HT-29 (cell line): ENCODE measurements at regions not wholly inside any gene's neighbourhood (a gene's known extent, or its start where the extent isn't known, plus 50 kb on each side); places are given as distances from the start of the nearest gene placed in this dataset.

Experiments
- DNase-seq: peaks from one replicate; pipeline ENCODE4 v3.0.0-alpha.2; 2015; ENCODE audit warnings: low spot score

GRCh38 chr4:15226203-15226602 lies 201.6 kb upstream of the C1QTNF7 start:
- no peak for DNase-seq

DNA sequence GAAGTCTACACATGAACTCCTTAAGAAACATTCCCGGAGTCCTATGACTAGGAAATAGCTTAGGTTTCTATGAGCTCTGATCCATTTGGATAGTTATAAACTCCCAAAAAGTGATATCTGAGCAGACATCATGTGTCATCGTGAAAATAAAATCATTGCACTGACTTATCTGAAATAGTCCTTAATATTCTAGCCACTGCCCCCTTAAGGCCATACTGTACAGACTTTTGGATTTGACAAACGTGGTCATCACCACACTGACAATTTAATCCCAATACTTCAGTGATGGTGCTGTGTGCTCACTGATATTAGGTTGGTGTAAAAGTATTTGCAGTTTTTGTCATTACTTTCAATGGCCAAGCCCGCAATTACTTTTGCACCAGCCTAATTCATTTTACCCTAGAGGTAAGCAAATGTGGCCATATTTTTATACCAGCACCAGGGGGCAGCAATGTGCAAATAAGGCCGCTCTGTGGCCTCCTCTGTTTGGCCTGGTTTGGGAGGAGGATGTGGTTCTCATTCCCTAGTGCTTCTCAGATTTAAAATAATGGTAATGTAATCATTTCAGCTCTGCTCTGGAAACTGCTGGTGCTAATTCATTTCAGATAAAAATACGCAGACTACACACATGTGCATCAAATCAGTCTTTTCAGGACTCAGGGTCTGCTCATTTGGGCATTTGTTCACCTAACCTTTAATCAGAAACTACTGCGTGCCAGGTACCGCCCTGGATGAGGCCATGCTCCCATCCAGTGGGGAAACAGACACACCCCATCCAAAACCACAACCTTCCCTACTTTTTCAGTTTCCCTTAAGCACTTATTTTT lies 196.4 kb upstream of the C1QTNF7 start:
- peak; percentile 84 for DNase-seq

- no peak for DNase-seq
Observed at GRCh38 chr4:15232366-15233263, 195.2 kb upstream of the C1QTNF7 start.

DNA sequence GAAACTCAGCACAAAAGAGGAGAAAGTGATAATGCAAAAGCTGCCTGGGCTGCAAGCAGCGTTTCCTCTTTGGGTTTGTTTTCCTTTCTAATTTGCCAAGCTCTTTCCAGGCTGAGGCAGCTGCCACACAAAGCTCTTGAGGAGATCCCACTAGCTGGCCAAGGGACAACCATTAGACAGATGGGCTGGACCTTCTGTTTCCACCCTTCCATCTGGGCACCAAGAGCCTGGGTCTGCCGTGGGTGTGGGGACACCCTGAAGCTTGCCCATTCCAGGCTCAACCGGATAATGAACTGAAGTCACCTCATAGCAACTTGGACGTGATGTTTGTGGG lies 194.6 kb upstream of the C1QTNF7 start:
- no peak for DNase-seq

DNA sequence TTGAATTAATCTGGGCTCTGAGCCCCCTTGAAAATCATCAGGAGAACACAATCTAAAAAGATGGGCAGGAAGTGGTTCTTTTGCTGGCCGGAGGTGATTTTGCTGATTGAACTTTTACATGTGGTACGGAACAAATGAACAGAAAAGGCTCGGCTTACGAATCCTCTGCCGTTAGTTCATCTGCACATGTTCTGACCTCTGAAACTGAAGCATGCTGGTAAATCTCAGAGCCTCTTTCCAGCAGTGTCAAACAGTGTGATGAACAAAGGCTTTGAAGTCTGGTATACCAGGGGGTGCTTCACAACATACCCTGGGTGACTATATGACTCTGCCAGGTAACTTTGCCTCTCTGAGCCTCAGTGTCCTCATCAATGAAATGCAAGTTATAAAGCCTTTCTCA lies 194.2 kb upstream of the C1QTNF7 start:
- DNase-seq = no peak

GRCh38 chr4:15234116-15234855 lies 193.5 kb upstream of the C1QTNF7 start:
- no peak for DNase-seq

GRCh38 chr4:15234856-15235126 lies 193.0 kb upstream of the C1QTNF7 start:
- no peak for DNase-seq

DNA sequence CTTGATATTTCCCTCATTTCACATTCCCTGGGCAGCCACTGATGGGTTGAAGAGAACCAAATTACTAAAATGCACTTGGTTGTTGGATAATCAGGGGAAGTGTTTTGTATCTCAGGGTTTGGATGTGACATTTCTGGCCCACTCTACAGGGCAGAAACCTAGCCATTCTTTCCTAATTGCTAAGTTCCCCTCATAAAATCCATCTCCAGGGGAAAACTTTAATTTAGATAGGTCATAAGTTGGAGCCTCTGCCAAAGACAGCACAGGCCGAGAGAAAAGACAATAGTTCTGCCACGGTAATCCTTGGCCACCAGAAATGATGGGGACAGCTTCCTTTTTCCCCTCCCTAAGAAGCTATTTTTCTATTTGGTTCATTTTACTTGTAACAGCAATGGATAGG lies 192.7 kb upstream of the C1QTNF7 start:
- no peak for DNase-seq

DNA sequence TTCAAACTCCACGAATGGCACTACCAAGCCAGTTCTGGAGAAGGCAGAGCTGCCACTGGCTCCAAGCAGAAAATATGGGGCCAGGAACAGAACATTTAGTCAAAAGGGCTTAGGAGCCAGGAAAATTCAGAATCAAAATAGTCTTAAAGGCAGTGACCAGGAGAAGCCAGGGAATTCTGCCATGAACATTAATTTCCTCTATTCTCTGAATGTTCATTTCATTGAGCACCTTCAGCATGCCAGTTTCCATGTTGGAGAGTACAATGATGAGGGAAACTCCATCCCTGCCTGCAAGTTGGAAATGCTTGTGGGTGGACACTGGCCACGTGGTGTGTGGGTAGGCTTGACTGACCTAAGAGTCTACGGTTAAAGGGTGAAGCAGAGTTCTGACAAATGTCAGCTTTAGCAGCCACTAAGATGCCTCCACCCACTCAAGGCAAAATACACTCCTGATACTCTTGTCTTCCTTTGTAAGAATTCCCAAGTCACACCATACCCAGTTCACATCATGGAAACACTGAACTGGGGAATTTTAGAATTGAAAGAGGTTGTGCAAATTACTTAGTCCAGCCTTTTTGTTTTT lies 190.1 kb upstream of the C1QTNF7 start:
- no peak for DNase-seq

- peak; percentile 43 for DNase-seq
Observed at GRCh38 chr4:15238720-15239119, 189.1 kb upstream of the C1QTNF7 start.

DNA sequence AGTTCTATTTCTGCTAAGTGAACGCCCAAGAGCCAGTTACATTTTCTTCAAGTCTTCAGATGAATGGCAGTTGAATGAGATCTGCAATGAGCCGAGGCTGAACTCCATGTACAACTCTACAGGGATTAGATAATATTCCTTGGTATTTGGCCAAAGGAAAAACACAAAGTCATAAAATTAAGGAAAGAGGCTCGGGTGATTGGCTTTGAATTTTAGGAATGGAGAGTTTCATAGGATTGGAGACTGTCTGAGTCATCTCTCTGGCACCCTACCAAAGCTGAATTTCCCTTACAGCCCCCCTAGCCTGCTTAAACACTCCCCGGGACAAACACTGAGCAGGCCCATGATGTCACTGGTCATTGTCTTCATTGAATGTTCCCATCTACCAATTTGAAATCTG lies 188.0 kb upstream of the C1QTNF7 start:
- DNase-seq = no peak

GRCh38 chr4:15240764-15241163 lies 187.1 kb upstream of the C1QTNF7 start:
- no peak for DNase-seq

- no peak for DNase-seq
Observed at GRCh38 chr4:15242021-15242420, 185.8 kb upstream of the C1QTNF7 start.

- no peak for DNase-seq
Observed at GRCh38 chr4:15244354-15244753, 183.5 kb upstream of the C1QTNF7 start.

DNA sequence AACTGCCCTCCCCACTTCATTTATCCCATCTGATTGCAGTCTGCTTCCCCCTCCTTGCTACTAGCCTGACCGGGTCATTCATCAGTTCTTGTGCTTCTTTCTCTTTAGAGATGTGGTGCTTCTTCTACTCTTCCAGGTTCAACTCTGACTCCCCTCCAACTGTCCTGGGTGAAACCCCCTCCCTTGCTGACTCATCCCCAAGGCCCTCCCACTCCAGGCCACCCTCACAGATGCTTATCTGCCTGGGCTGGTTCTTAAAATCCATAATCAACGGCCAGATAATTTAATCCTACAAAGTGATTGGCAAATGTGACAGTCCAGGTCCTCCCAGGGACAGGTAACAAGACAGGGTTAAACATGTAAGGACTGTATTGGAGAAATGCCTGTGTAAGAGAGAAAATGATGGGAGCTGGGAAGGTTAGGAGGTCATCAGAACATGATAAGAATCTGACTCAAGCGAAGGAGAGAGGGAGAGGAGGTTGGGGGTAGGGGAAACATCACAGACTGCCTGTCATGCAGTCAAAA lies 182.8 kb upstream of the C1QTNF7 start:
- DNase-seq = no peak

DNA sequence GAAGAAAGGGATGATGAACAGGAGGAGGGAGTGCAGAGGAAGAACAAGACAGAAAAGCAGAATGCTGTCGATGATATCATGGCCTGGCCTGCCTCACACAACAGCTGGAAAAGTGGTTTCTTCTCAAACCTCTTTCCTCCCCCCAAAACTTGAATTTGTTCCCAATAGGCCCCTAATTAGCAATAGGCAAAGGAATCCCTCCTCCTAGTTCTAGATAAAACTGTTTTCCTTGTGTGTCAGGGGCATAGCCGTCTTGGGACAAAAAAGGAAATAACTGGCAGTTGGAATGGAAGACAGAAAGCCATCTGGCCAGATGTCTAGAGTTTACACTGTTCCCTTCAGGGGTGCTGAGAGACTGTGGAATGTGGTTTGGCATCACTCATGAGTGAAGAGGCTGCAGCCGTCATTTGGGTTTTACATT lies 177.8 kb upstream of the C1QTNF7 start:
- no peak for DNase-seq

GRCh38 chr4:15253349-15253748 lies 174.5 kb upstream of the C1QTNF7 start:
- DNase-seq = no peak

- no peak for DNase-seq
Observed at GRCh38 chr4:15254236-15254880, 173.5 kb upstream of the C1QTNF7 start.

DNA sequence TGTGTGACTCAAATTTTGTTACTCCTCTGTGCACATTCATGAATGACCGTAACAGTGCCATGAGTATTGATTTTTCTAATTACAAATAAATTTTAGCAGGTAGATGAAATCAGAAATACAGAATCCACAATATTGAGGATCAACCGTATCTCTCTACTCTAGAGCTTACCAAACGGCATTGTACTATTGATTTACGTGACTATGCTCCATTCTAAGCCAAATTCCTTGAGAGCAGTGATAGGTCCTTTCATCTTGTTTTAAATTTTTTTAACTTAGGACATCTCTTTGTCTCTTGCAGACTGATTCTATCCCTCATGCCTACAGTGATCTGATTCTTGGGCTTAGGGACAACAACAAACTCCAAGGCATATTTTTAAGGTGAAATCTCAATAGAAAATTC lies 172.3 kb upstream of the C1QTNF7 start:
- no peak for DNase-seq

DNA sequence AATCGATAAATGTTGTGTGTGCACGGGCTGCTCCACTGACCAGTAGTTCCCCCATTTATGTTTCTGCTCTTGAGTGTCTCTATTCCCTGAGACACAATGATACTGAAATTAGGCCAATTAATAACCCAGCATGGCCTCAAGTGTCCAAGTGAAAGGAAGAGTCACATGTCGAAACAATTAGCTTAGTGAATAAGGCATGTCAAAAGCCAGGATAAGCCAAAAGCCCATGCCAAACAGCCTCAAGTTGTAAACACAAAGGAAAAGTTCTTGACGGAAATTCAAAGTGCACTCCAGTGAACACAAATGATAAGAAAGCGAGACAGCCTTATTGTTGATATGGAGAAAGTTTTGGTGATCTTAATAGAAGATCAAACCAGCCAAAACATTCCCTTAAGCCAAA lies 167.1 kb upstream of the C1QTNF7 start:
- no peak for DNase-seq

DNA sequence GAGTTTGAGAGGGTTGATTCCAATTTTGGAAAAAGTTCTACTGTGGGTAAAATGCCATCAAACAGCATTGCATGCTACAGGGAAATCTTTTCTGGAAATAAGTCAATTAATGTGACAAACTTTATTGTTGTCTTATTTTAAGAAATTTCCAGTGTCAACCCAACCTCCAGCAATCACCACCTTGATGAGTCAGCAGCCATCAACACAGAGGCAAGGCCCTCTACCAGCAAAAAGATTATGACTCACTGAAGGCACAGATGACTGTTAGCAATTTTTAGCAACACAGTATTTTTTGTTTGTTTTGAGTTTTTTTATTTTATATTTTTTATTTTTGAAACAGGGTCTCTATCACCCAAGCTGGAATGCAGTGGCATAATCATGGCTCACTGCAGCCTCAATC lies 165.4 kb upstream of the C1QTNF7 start:
- no peak for DNase-seq
